ENCODE measurements at regions not wholly inside any gene's neighbourhood (a gene's known extent, or its start where the extent isn't known, plus 50 kb on each side); places are given as distances from the start of the nearest gene placed in this dataset.
"Not testable (repeated sequence)": the region's sequence is repeated elsewhere in the genome, so short reads cannot be mapped to it uniquely, and the experiment has no call there.

DNA sequence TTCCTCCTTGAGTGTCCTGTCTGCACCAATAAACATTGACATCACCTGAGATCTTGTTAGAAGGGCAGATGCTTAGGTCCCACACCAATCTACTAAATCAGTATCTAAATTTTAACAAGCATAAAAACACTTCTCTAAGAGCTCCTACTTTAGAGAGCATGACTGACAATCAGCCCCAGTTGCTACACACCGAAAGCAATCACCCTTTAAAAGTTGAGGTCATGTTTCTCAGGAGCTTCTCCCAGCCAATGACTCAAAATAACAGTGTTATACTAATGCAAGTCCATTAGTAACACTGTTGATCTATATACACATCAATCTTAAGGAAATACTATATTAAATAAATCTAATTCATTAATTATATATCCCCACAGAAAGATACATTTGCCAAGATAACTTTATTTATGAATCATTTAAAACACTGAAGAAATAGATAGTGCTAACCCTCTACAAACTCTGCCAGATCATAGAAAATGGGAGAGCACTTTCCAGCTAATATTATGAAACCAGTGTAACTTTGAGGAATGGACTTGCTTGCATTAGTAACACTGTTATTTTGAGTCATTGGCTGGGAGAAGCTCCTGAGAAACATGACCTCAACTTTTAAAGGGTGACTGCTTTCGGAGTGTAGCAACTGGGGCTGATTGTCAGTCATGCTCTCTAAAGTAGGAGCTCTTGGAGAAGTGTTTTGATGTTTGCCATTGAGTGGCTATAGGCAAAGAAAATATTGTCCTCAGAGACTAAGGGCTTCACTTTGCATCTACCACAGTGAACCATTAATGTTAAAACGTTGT is 109.8 kb upstream of the HDX start:
- no peak for DNase-seq

DNA sequence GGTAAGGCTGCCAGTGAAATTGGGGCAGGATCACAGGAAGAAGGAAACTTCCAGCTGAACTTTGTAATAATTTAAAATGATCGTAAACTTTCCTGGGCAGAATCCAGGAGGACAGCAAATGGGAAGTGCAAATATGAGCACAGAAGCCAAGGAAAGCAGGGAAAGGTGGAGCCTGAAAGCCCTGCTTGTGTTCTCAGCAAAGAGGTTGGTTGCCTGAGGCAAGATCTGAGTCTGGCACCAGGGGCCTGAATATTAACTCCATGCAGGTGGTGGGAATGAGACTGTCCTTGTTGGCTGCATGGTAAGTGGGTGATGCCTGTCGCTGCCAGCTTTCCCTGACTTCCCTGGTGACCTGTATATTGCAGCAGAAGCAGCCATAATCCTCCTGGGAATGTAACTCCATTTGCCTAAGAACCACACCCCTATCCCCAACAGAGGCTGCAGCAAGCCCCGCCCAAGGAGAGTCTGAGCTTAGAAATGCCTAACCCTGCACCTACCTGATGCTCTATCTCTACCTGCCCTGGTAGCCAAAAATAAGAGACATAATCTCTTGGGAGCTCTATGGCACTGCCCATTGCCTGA is 132.0 kb upstream of the HDX start:
- DNase-seq, result no peak

DNA sequence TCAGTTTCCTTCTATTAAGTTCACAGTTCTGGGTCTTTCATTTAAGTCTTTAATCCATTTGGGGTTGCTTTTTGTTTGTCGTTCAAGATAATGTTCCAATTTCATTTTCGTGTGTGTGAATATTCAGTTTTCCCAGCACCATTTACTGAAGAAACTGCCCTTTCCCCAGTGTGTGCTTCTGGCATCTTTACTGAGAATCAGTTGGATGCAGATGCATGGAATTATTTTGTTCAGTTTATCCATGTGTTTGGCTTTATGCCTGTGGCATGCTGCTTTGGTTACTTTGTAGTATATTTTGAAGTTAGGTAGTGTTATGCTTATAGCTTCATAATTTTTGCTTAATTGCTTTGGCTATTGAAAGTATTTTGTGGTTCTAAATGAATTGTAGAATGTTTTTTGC is 163.8 kb upstream of the HDX start:
- DNase-seq, result no peak

DNA sequence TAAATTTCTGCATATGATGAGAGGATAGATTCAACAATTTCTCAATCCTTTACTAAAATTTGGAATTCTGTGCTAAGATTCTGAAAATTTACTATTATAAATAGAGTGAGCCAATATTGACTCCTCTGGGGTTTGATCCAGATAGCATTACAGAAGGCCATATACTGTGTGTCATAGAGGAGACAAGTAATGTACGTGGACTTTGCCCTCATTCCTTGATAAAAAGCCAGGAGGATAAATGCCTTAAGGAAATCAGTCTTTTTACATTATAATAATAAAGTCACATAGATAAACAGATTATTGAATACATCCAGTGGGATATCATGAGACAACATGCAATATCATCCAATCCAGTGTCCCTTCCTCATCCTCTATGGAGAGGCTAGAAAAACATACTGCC is 188.0 kb upstream of the HDX start:
- no peak for DNase-seq

DNA sequence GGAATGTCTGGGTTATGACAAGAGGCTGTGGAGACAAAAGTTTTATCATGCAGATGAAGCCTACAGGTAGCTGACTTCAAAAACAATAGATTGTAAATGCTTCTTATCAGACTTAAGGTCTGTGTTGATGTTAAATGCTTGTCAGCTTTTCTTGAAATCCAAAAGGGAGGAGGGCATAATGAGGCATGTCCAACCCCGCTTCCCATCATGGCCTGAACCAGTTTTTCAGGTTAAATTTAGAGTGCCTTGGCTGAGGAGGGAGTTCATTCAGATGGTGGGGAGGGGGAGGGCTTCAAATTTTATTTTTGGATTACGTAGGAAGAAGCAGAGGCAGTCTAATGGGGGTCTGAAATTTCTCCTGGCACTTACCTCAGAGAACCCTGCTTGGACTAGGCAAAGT is 207.7 kb upstream of the HDX start:
- DNase-seq, result no peak

DNA sequence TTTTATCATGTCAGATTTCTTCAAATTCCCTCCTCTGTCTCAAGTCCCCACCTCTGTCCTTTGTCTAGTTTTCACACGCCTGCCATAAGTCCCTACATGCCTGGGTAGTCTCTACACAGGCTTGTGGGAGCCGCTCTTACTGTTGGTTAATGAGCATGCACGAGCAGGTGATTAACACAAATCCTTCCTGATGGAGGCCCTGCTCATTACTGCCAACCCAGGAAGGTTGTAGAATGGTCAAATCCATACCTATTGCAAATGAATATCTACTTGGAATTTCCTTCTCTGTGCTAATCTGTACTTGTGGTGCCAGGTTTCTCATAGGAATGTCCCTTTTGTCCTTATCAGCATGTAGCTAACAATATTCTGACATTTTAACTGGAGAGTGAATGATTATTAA is 208.4 kb upstream of the HDX start:
- no peak for DNase-seq

DNA sequence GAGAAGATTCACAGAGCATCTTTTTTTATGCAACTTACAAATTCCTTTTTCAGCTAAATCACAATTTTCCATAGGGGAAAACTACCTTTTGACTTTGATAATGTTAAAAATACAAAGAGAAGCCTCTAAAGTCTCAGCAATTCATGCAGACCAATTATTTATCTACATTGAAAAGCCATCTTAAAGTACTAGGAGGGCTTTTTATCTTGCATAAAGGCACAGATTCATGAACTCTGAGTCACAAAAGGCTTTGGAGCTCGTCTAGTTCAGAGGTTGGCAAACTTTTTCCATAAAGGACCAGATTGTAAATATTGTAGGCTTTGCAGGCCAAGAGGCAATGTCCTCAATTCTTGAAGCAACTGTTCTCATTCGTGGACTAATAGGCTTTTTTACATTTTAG is 210.4 kb upstream of the HDX start:
- no peak for DNase-seq

DNA sequence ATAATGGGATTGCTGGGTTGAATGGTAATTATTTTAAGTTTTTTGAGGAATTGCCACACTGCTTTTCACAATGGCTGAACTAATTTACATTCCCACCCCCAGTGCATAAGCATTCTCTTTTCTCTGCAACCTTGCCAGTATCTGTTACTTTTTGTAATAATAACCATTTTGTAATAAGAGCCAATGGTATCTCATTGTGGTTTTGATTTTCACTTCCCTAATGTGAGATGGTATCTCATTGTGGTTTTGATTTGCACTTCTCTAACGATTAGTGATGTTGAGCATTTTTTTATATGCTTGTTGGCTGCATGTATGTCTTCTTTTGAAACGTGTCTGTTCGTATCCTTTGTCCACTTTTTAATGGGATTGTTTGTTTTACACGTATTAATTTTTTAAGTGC is 213.1 kb upstream of the HDX start:
- no peak for DNase-seq

DNA sequence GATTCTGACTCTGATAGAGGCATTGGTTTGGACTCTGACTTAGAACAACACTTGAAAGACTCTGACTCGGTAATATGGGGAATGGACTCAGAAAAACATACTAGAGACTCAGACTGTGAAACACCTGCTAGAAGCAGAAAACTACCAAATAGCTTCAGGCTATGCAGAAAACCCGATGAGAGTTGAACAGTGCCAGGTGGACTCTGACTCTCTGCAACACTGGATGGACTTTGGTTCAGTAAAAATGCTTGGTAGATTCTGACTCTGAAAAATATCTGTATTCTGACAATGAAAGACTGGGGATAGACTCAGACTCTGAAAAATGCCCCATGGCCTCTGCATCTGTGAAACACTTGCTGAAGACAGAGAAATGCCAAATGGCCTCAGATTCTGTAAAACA is 215.1 kb upstream of the HDX start:
- DNase-seq, result no peak

DNA sequence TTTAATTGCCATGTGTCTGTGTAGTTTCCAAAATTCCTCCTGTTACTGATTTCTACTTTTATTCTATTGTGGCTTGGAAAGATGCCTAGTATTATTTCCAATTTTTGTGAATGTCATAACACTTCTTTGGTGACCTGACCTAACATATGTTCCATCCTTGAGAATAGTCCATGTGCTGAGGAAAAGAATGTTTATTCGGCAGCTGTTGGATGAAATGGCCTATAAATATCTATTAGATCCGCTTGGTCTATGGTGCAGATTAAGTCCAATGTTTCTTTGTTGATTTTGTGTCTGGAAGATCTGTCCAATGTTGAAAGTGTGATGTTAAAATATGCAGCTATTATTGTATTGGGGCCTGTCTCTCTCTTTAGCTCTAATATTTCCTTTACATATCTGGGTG is 219.2 kb upstream of the HDX start:
- no peak for DNase-seq

DNA sequence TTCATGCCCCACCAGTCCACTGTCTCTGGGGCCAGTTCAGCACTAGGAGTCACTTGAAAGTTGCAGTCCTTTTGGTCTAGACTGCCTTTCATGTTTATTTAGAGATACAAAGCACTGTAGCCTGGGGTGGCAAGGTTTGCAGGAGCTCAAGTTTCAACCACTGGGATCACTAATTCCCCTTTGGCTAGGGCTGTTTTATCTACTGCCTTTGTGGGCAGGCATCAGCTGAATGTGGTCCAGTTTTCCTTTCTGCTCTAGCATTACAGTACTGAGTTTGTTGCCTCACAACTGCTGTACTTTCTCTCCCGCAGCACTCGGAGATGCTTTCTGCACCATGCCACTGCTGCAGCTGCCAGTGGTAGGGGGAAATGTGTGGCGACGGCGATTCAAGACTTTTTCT is 222.3 kb upstream of the HDX start:
- no peak for DNase-seq

DNA sequence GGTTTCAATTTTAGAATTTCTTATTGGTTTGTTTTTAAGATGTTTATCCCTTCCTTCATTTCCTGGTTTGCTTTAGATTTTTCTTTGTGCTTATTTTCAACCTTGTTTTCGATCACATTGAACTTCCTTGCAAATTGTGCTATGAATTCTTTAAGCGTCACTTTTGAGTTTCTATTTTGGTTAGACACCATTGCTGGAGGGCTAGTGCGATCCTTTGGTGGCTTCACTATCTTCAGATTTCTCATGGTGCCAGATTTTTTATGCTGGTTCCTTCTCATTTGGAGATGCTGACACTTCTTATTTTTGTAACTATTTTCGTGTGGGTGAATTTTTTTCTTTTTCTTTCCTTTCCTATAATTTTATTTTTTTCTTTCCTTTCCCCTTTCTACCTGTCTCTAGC is 227.2 kb upstream of the HDX start:
- DNase-seq, result no peak

DNA sequence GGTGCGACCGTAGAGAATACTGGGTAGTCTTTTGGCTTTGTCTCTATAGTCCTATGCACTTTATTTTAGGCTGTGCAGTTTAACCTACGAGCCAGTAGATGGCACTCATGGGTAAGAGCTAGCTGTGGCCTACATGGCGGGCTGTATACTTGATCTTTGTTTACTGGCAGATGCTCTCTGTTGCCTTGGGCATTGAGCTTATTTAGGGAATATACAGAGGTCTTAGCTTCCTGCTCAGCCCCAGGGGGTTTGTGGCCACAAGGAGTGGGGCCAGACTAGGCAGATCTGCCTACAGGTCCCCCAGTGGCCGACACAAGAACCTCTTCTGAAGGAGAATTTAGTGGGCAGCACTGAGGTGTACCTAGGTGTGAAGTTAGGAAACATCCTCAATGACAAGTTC is 227.6 kb upstream of the HDX start:
- peak; percentile 1 for DNase-seq

DNA sequence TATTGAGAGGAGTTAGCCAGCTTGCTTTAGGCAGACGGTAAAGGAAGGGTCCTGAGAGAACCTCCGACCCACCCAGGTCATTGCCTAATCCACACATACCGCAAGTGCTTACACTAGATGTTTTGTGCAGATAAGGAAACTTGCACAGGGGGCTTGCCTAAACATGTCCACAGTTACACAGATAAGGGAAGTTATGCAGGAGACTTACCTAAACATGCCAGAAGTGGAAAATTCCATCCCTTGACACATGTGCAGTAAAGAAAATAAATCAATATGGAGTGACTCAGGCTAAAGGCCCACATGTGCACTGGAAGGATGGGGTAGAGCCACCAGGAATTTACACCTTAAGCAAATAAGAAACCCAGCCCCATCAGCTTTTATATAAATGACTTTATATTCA is 232.8 kb upstream of the HDX start:
- DNase-seq, result no peak

DNA sequence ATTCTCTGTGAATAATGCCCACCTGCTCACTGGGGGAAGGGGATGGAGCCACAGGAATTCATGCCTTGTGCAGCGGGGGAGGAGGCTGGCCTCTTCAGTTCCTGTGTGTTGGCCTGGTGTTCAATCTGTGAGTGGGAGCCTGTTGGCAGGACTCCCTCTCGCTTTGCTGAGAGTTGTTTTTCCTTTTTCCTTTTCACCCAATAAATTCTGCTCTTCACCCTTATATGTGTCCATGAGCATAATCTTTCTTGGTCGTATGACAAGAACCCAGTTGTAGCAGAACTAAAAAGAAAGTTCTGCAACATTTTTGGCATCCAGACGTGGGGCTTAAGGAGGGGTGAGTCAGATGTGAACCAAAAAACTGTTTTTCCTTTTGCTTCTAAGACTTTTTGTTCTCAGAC is 235.2 kb upstream of the HDX start:
- no peak for DNase-seq

DNA sequence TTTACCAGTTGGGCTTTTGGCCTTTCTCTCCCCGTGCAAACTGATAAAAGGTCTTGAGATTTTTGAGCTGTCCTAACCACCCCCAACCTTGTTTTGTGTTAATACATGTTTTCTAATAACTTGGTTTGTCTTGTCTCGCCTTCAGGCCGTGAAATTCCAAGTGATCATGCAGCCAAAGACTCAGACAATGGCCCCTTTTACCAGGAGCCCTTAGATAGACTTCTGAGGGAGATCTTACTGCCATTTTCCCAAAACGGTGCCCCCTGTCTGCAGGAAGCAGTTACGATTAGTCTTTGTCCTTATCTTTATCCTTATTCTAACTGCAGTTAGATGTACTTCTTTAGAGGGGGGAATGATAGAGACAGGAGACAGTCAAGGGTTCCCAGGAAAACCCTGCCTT is 245.3 kb upstream of the HDX start:
- no peak for DNase-seq

DNA sequence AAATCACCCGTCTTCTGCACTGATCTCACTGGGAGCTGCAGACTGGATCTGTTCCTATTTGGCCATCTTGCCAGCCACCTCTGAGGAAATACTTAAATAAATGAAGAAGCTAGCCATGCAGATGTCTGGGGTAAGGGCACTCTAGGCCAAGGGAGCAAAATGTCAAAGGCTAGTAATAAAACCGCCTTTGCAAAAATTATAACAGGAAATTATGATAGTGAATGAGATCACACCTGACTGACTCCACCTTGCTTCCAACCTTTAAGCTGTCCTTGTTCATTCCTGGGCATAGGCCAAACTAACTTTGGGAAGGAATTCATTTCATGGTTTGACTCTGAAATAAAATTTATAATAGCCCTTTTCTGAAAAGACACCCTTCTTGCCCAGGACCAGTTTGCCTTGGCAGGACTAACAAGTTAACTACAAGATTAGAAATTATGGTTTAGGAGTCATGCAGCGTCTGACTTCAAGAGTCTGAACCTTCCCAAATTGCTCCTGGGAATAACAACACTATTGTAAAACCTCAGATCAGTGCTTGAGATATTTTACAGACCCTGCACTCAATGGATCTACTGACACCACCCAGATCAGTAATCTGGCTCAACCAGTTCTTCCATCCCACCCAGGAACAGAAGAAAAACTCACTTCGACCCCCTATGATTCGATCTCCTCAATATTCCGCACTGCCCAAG is 246.9 kb upstream of the HDX start:
- no peak for DNase-seq

DNA sequence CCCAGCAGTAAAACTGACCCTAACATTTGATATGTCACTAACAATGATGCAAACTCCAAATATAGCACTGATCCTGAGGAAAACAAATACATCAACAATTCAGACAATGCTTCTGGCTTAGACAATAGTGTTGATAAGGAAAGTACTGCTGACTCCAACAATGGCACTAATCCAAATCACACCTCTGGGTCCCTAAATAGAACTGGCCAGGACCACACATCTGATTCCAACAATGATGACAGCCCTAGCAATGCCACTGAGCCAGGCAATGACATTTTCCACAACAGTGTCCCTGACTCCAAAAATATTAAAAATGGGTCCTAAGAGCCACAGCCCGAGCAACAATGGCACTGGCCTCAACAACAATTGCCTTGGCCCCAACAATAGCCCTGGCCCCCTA is 243.1 kb upstream of the APOOL start:
- DNase-seq, result no peak

DNA sequence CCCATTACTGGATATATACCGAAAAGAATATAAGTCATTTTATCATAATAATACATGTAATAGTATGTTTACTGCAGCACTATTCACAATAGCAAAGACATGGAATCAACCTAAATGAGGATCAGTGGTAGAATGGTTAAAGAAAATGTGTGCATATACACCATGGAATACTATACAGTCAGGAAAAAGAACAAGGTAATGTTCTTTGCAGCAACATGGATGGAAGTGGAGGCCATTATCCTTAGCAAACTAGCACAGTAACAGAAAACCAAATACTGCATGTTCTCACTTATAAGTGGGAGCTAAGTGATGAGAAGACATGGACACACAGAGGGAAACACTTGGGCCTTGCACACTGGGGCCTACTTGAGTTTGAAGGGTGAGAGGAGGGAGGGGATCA is 207.4 kb upstream of the APOOL start:
- DNase-seq, result no peak

DNA sequence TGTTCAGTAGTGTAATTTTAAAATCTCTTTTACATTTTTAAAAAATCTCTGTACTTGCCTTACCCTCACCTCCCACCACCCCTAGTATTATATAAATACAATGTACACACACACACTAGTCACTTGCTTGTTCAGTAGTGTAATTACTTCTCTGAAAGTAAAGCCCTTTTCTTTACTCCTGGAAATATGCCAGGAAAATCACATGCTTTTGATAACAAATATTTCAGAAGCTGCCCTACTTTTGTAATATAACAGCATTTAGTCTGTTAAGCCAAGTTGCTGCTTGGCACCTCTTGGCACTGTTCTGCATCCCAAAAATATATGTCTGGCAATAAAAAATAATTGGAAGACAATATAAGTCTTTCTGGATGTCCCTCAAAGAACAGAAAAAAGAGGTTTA is 172.8 kb upstream of the APOOL start:
- DNase-seq, result no peak

DNA sequence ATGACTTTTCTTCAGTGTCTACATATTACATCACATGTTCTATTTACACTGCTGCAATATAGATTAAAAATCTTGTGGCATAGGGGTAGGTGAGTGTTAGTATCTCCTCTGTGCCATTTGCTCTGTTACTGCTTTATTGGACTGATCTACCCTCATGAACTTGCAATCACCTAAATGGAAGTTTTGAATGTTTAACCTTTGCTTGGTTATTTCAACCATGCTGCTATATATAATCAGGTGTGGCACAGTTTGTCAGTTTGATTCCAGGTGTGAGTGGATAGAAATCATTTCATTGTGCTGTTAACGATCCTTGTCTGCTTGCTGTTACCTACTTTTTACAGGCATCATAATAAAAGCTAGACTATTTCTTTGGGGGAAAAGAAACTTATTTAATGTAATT is 157.1 kb upstream of the APOOL start:
- DNase-seq, result not testable (repeated sequence)

DNA sequence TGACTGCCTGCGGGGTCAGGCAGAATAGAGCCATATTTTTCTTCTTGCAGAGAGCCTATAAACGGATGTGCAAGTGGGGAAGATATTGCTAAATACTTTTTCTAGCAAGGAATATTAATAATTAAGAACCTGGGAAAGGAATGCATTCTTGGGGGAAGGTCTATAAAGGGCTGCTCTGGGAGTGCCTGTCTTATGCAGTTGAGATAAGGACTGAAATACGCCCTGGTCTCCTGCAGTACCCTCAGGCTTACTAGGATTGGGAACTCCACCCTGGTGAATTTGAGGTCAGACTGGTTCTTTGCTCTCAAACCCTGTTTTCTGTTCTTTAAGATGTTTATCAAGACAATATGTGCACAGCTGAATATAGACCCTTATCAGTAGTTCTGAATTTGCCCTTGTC is 152.5 kb upstream of the APOOL start:
- not testable (repeated sequence) for DNase-seq

DNA sequence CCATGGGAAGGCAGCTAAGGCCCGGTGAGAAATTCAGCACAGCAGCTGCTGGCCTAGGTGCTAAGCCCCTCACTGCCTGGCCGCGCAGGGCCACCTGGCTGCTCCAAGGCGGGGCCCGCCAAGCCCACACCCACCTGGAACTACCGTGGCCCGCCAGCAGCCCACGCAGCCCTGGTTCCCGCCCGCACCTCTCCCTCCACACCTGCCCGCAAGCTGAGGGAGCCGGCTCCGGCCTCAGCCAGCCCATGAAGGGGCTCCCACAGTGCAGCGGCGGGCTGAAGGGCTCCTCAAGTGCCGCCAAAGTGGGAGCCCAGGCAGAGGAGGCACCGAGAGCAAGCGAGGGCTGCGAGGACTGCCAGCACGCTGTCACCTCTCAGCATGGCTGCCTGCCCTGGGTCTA is 146.9 kb upstream of the APOOL start:
- not testable (repeated sequence) for DNase-seq

DNA sequence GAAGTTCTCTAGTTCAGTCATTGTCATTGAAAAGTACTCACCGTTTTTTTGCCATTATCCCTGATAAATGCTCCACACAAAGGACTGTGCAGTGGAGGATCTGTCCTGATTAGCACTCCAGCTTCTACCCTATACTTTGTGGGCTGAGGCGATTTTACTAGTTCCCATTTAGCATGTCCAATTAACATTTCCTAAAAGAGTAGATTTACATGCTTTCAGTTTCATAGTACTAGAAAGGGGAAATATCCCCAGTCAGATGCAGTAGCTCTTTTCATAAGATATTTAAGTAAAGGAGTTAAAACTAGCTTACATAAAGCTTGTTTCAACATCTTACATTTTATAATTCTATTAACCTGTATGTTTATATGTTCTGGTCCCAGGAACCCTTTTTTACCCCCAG is 144.9 kb upstream of the APOOL start:
- DNase-seq, result not testable (repeated sequence)

DNA sequence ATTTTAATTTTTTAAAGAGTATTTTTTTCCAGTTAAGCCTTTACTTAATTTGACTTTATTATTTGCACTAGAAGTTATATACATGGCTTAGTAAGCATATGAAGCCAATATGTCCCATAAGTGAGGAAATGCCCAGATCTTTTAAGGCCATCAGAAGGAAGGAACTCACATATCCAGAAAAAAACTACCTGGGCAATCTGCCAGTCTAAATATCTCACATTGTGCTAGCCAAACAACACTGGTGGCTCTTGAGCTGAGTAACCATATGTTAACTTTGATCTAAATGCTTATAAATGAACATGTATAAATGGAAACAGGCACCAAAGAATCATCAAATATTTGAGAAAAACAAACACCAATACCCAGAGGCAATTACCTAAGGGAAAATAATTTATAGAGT is 138.6 kb upstream of the APOOL start:
- DNase-seq, result no peak

Measured in kidney glomerular epithelial cell (primary cell).